ENCODE measurements at regions not wholly inside any gene's neighbourhood (a gene's known extent, or its start where the extent isn't known, plus 50 kb on each side); places are given as distances from the start of the nearest gene placed in this dataset.
"Not testable (repeated sequence)": the region's sequence is repeated elsewhere in the genome, so short reads cannot be mapped to it uniquely, and the experiment has no call there.

- DNase-seq = no peak
Measured at GRCh38 chr4:12439633-12440305, 1011.1 kb upstream of the HS3ST1 start.

DNA sequence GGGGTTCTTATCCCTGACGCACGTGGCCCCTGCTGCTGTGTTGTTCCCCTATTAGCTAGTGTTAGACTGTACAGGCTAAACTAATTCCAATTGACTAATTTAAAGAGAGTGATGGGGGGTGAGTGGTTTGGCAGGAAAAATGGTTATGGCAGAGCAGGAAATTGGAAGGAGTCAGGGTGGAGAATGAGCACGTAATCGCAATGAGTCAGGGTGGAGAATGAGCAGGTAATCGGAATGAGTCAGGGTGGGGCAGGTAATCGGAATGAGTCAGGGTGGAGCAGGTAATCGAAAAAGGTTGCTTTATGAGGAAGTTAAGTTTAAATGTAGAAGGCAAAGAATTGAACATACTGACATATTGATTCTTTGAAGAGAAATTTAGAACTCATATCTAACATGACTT, 1002.6 kb upstream of the HS3ST1 start:
- DNase-seq = not testable (repeated sequence)

DNA sequence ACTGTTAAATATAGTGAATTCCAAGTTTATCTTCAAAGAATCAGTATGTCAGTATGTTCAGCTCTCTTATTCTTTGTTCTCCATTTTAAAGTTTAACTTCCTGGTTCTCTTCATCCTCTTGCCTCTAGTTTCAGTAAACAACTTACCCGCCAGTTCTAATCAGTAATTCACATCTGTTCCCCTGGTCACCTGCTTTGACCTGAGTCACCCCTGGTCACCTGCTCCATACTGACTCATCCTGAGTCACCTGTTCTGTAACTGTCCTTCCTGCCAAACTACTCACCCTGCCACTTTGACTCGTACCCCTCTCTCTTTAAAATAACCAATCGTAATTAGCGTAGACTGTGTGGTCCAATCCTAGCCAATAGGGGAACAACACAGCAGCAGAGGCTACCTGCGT, 992.7 kb upstream of the HS3ST1 start:
- no peak for DNase-seq

DNA sequence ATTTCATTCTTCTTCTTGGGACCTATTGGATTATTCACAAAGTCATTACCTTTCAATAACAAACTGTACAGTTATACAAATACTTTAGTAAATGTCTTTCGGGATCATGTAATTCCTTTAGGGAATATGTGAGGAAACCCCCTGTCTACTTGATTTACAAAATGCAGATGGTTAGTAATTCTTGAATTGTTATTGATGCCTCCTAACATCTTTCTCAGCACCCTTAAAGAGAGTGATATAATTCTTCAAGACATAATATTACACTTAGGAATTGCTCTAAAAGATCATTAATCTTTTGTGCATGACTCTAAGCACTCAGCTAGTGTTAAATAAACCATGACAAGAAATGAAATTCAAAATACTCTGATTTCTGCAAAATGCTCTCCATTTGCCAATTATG, 988.1 kb upstream of the HS3ST1 start:
- no peak for DNase-seq

GRCh38 chr4:12414181-12414812, 985.6 kb upstream of the HS3ST1 start:
- DNase-seq = no peak

- no peak for DNase-seq
Measured at GRCh38 chr4:12411072-12411471, 982.4 kb upstream of the HS3ST1 start.

DNA sequence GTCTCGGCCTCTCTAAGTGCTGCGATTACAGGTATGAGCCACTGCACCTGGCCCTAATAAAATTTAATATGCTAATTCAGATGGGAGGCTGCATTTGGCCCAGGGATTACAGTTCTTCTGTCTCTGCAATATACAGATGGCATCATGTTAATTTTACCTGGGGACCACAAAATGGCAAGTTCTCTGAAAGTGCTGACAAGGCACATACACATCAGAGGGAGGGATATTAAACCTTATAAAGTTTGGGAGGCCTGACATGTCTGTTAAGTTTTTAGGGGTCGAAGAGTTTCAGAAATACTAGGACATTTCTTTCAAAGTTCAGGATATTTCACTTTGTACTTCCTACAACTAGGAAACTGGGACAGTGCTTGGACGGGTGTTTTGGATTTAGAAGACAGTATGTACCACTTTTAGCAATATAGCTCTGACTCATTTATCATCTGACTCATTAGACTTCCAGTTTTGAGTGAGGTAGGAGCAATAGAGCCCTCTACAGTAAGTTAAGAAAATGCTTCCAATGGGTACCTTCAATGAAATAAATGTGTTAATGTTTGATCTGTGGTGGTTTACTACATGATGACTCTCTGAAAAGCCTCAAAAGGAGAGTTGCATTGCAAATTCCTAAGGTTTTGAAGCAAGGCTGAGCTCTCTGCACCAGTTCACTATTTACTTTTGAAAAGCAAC, 981.0 kb upstream of the HS3ST1 start:
- no peak for DNase-seq

DNA sequence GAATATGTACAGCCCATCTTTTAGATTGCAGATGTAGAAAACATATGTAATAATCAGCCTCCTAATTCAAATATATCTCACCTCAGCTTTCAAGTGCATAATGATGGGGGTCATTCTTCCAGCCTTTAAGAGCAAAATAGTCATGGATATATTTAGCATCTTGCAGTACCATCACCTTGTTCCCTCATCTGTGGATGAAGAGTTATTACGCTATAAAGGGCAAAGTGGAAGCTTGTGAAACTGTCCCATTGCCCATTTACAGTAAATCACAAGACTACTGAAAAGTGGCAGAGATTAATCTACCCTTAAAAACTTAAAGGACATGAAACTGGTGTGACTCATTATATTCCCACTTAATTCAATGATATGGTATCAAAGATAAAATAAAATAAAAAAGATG, 979.7 kb upstream of the HS3ST1 start:
- DNase-seq = no peak

DNA sequence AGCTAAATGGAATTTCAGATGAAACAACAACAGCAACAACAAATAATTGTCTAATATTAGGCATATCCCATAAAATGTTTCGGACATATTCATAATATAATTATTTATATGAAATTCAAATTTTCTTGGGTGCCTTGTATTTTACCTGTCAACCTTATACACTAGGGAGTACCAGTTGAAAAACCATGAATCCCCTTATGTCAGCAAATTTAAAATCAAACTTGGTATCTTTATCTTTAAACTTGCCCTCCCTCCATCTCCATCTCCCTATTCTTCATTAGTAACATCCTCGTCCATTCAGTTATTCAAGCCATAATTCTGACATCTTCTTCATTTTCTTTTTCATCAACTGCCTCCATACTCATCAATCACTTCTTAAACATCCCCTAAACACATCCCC, 974.5 kb upstream of the HS3ST1 start:
- no peak for DNase-seq

DNA sequence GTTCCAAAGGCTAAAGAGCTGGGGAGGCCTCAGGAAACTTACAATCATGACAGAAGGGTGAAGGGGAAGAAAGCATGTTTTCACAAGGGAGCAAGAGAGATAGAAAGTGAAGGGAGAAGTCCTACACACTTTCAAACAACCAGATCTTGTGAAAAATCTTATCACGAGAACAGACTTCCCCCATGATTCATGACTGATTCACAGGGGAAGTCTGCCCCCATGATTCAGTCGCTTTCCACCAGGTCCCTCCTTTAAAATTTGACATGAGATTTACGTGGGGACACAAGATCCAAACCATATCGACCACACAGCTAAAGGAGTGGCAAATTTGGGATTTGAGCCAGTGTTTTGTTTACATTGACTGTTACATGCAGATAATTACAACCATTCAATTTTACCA, 971.1 kb upstream of the HS3ST1 start:
- DNase-seq = no peak

GRCh38 chr4:12393631-12394262, 965.1 kb upstream of the HS3ST1 start:
- no peak for DNase-seq

GRCh38 chr4:12389604-12390003, 960.9 kb upstream of the HS3ST1 start:
- DNase-seq = no peak

DNA sequence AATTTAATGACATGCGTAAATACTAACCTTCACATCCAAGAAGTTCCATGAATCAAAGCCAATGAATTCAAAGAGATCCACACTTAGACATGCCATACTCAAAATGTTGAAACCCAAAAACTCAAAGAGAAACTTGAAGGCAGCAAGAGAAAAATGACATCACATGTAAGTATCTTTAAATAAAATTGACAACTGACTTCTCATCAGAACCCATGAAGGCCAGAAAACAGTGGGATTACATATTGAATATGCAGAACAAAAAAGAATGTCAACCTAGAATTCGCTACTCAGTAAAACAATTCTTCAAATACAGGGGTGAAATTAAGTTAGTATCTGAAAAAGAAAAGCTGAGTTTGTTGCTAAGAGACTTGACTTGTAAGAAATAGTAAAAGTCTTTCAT, 953.9 kb upstream of the HS3ST1 start:
- DNase-seq = no peak

GRCh38 chr4:12379191-12379590, 950.5 kb upstream of the HS3ST1 start:
- no peak for DNase-seq

DNA sequence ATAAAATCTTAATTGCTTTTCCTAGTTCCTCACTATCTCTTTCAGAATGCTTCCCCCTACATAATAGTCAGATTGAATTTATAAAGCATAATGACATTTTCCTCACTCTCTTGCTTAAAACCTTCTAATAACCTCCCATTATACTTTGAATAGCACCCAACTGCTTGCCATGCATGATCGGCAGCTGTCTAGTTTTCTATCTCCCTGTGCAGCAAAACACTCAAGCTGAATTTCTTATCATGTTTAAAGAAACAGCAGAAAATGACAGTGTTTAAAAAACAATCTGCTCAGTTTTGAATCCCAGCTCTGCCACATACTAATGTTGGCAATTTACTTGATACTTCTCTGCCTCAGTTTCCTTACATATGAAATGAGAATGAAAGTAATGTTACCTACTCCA, 947.1 kb upstream of the HS3ST1 start:
- no peak for DNase-seq

- not testable (repeated sequence) for DNase-seq
Measured at GRCh38 chr4:12365869-12366268, 937.2 kb upstream of the HS3ST1 start.

GRCh38 chr4:12360391-12360790, 931.7 kb upstream of the HS3ST1 start:
- DNase-seq = no peak

GRCh38 chr4:12359420-12359819, 930.7 kb upstream of the HS3ST1 start:
- no peak for DNase-seq

GRCh38 chr4:12333083-12333482, 904.4 kb upstream of the HS3ST1 start:
- DNase-seq = not testable (repeated sequence)

DNA sequence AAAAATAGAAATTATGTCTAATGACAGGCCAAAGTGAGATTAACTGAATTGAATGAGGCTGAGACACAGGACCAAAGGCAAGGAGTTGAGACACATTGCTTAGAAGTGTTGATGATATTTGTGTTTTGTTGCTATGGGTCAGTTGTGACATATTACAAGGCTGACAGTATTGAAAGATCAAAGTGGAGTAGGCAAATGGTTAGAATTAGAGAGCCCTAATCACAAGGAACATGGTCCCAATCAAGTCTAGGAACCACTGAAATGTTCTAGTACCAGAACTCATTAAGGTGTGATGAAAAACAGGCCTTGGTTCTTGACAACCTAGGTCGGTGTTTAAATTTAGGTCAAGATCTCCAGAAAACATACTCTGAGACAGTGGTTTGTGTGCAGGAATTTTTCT, 896.3 kb upstream of the HS3ST1 start:
- DNase-seq = no peak

GRCh38 chr4:12319765-12320164, 891.1 kb upstream of the HS3ST1 start:
- DNase-seq = no peak

DNA sequence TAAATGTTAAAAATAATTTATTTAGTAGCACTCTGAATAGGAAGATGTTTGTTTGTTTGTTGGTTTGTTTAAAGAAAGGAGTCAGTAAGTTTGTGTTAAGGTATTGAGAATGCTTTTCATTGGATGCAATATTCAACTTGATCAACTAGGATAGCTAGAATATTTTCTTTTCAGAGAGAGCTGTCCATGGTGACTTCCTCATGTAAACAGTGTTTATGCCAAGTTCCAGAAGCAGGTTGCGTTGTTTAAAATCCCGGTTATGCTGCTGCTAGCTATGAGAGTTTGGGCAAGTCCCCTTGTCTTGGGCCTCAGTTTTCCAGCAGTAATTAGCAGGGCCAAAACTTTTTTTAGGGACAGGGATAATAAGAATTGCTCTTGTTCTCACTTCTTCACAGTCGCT, 876.2 kb upstream of the HS3ST1 start:
- DNase-seq = no peak

GRCh38 chr4:12296366-12296765, 867.7 kb upstream of the HS3ST1 start:
- DNase-seq = no peak
